H1 (cell line): ENCODE measurements at regions not wholly inside any gene's neighbourhood (a gene's known extent, or its start where the extent isn't known, plus 50 kb on each side); places are given as distances from the start of the nearest gene placed in this dataset.

Source experiments
- CTCF ChIA-PET: fragments of 300-600 bp; sonication (Branson Sonifier 250); formaldehyde crosslinking; loops from one replicate; lab custom pipeline; 2021; ENCODE audit not compliant: partially characterized antibody; lab: Charles Lee
- POLR2A ChIA-PET: fragments of 300-600 bp; sonication (Branson Sonifier 250); formaldehyde crosslinking; loops from one replicate; lab custom pipeline; 2021; ENCODE audit warnings: inconsistent platforms; ENCODE audit not compliant: partially characterized antibody; lab: Charles Lee
- DNase-seq, 2 experiments: peaks; one replicate each; pipeline versions ENCODE4 v3.0.0 to v3.0.0-alpha.2; 2010 to 2022; ENCODE audit warnings: low spot score in 2 of 2, low read depth in 1 of 2, mixed read lengths in 1 of 2
- FAIRE-seq: peaks from 2 replicates; lab custom pipeline; 2011; peaks lifted over from hg19 to GRCh38; lab: Jason Lieb, UNC
- H2AFZ ChIP-seq: 2 replicates; pipeline ENCODE4 v1.8.1; 2012; ENCODE audit warnings: low read length, inconsistent platforms
- H2AK5ac ChIP-seq: 2 replicates; pipeline ENCODE4 v1.6.1; 2013; ENCODE audit warnings: low read depth, low read length
- H2BK120ac ChIP-seq: replicated peaks from 2 replicates; pipeline ENCODE3; 2013; ENCODE audit warnings: low read depth, low read length, inconsistent platforms
- H2BK12ac ChIP-seq: 2 replicates; pipeline ENCODE4 v1.6.1; 2013; ENCODE audit warnings: low read depth, low read length
- H2BK15ac ChIP-seq: 2 replicates; pipeline ENCODE4 v1.6.1; 2013; ENCODE audit warnings: low read length
- H2BK20ac ChIP-seq: 2 replicates; pipeline ENCODE4 v1.6.1; 2013; ENCODE audit warnings: low read length
- H2BK5ac ChIP-seq: 2 replicates; pipeline ENCODE4 v1.6.1; 2013; ENCODE audit warnings: low read depth, low read length
- H3K14ac ChIP-seq: 2 replicates; pipeline ENCODE4 v1.6.1; 2013; ENCODE audit warnings: inconsistent platforms; ENCODE audit not compliant: insufficient read length
- H3K18ac ChIP-seq: 2 replicates; pipeline ENCODE4 v1.6.1; 2013; ENCODE audit warnings: low read length; ENCODE audit errors: extremely low read depth
- H3K23ac ChIP-seq: 2 replicates; pipeline ENCODE4 v1.6.1; 2013; ENCODE audit warnings: inconsistent platforms; ENCODE audit not compliant: insufficient read length
- H3K23me2 ChIP-seq: 2 replicates; pipeline ENCODE4 v1.6.1; 2013; ENCODE audit warnings: low read depth, low read length
- H3K27ac ChIP-seq: 2 replicates; pipeline ENCODE4 v1.6.1; 2011; ENCODE audit warnings: low read depth, low read length, inconsistent platforms
- H3K27me3 ChIP-seq, 4 experiments: replicated peaks in 1 of 4; 1 replicate in 1 of 4; 2 replicates in 3 of 4; pipeline versions ENCODE4 v1.6.1 to v1.8.1; 2011 to 2013; ENCODE audit warnings: low read length in 3 of 4, mild to moderate bottlenecking in 3 of 4, inconsistent platforms in 2 of 4, mixed read lengths in 2 of 4, moderate library complexity in 1 of 4; ENCODE audit not compliant: control insufficient read depth in 3 of 4, insufficient read depth in 3 of 4; ENCODE audit errors: extremely low read depth in 1 of 4
- H3K36me3 ChIP-seq, 4 experiments: 2 replicates each; pipeline versions ENCODE4 v1.6.1 to v1.8.1; 2011 to 2013; ENCODE audit warnings: mild to moderate bottlenecking in 4 of 4, low read length in 3 of 4, moderate library complexity in 2 of 4, control low read depth in 1 of 4, inconsistent platforms in 1 of 4; ENCODE audit not compliant: insufficient read depth in 4 of 4, control insufficient read depth in 2 of 4
- H3K4ac ChIP-seq: replicated peaks from 2 replicates; pipeline ENCODE3; 2013; ENCODE audit warnings: low read length, low read depth, mixed read lengths, inconsistent platforms; ENCODE audit not compliant: insufficient read length
- H3K4me1 ChIP-seq, 4 experiments: replicated peaks in 1 of 4; 1 replicate in 1 of 4; 2 replicates in 3 of 4; pipeline versions ENCODE4 v1.6.1 to v1.8.1; 2011 to 2013; ENCODE audit warnings: low read length in 3 of 4, inconsistent platforms in 2 of 4, mixed read lengths in 1 of 4; ENCODE audit not compliant: insufficient read depth in 4 of 4, control insufficient read depth in 3 of 4
- H3K4me2 ChIP-seq, 2 experiments: 2 replicates each; pipeline versions ENCODE4 v1.6.1 to v1.8.1; 2011 to 2013; ENCODE audit warnings: low read depth in 2 of 2, low read length in 2 of 2, control low read depth in 1 of 2, inconsistent platforms in 1 of 2, mild to moderate bottlenecking in 1 of 2; ENCODE audit not compliant: insufficient read depth in 1 of 2
- H3K4me3 ChIP-seq, 4 experiments: fragments of 200-600, 300-600 bp in 1 of 4; sonication (generic), shearing (Covaris generic), sonication (Bioruptor Twin) in 1 of 4; 2 replicates each; pipeline versions ENCODE4 v1.5.1 to v1.8.1; 2011 to 2016; ENCODE audit warnings: low read length in 4 of 4, low read depth in 3 of 4, control low read depth in 2 of 4, inconsistent platforms in 2 of 4, mild to moderate bottlenecking in 2 of 4, mixed read lengths in 1 of 4, moderate library complexity in 1 of 4; ENCODE audit not compliant: insufficient read depth in 2 of 4; ENCODE audit errors: extremely low read depth in 1 of 4
- H3K56ac ChIP-seq: replicated peaks from 2 replicates; pipeline ENCODE3; 2013; ENCODE audit warnings: low read depth, mild to moderate bottlenecking, mixed read lengths, low read length, inconsistent platforms; ENCODE audit not compliant: insufficient read length
- H3K79me1 ChIP-seq: 2 replicates; pipeline ENCODE4 v1.6.1; 2013; ENCODE audit warnings: low read depth, low read length, control low read depth
- H3K79me2 ChIP-seq, 2 experiments: 2 replicates each; pipeline versions ENCODE4 v1.6.1 to v1.8.1; 2012 to 2013; ENCODE audit warnings: low read length in 2 of 2, mild to moderate bottlenecking in 2 of 2, inconsistent platforms in 1 of 2; ENCODE audit not compliant: insufficient read depth in 2 of 2, control insufficient read depth in 1 of 2
- H3K9ac ChIP-seq, 4 experiments: replicated peaks in 1 of 4; 1 replicate in 1 of 4; 2 replicates in 3 of 4; pipeline versions ENCODE4 v1.6.1 to v1.8.1; 2011 to 2013; ENCODE audit warnings: low read depth in 3 of 4, low read length in 3 of 4, control low read depth in 2 of 4, mild to moderate bottlenecking in 2 of 4, moderate library complexity in 2 of 4, inconsistent platforms in 1 of 4; ENCODE audit errors: extremely low read depth in 1 of 4
- H3K9me3 ChIP-seq, 2 experiments: 2 replicates each; pipeline versions ENCODE4 v1.6.1 to v1.8.1; 2012 to 2013; ENCODE audit warnings: mild to moderate bottlenecking in 2 of 2, moderate library complexity in 2 of 2, control low read depth in 1 of 2, inconsistent platforms in 1 of 2, low read depth in 1 of 2, low read length in 1 of 2, mixed read lengths in 1 of 2; ENCODE audit not compliant: insufficient read depth in 2 of 2
- H4K20me1 ChIP-seq, 2 experiments: replicated peaks in 1 of 2; 2 replicates each; pipeline versions ENCODE3 to v1.8.1; 2011 to 2013; ENCODE audit warnings: inconsistent platforms in 2 of 2, low read length in 2 of 2, mild to moderate bottlenecking in 1 of 2; ENCODE audit not compliant: insufficient read depth in 2 of 2, control insufficient read depth in 1 of 2
- H4K5ac ChIP-seq: 2 replicates; pipeline ENCODE4 v1.6.1; 2013; ENCODE audit warnings: low read length, low read depth, mixed read lengths, inconsistent platforms; ENCODE audit not compliant: insufficient read length
- H4K8ac ChIP-seq: 2 replicates; pipeline ENCODE4 v1.8.0; 2013; ENCODE audit warnings: mild to moderate bottlenecking, moderate library complexity, low read length, inconsistent platforms; ENCODE audit not compliant: insufficient read depth; ENCODE audit errors: extremely low read depth
- H4K91ac ChIP-seq: replicated peaks from 2 replicates; pipeline ENCODE3; 2013; ENCODE audit warnings: low read length, mixed read lengths, inconsistent platforms; ENCODE audit not compliant: insufficient read length
- EP300 ChIP-seq, 2 experiments: IDR thresholded peaks; 1 replicate in 1 of 2; 2 replicates in 1 of 2; pipeline ENCODE4 v1.6.1; 2011 to 2012; ENCODE audit warnings: low read depth in 2 of 2, low read length in 2 of 2, mild to moderate bottlenecking in 2 of 2, borderline replicate concordance in 1 of 2, inconsistent platforms in 1 of 2, moderate library complexity in 1 of 2
- POLR2A ChIP-seq, 2 experiments: IDR thresholded peaks; 1 replicate in 1 of 2; 2 replicates in 1 of 2; pipeline ENCODE4 v1.6.1; 2011; ENCODE audit warnings: low read depth in 2 of 2, low read length in 2 of 2, mild to moderate bottlenecking in 2 of 2; ENCODE audit errors: control extremely low read depth in 1 of 2
- TAF7 ChIP-seq: optimal IDR thresholded peaks from 2 replicates; pipeline ENCODE3; 2011; ENCODE audit warnings: low read depth, mild to moderate bottlenecking, inconsistent platforms, low read length, moderate library complexity, borderline replicate concordance
- WGBS, 2 experiments: shearing (Covaris generic) in 1 of 2; methylation state at CpG; one replicate each; pipeline versions ENCODE4 v1.1.6 to v1.1.7; 2013 to 2015; ENCODE audit warnings: low lambda C conversion rate in 2 of 2, mixed read lengths in 2 of 2, inconsistent platforms in 1 of 2, low coverage in 1 of 2, missing lambda C conversion rate in 1 of 2; ENCODE audit not compliant: insufficient replicate concordance in 2 of 2, insufficient coverage in 1 of 2, insufficient read length in 1 of 2; ENCODE audit errors: extremely low coverage in 1 of 2, missing lambda C conversion rate in 1 of 2; 5-methylcytosine and 5-hydroxymethylcytosine counted together
- TF ChIP-seq, protein P1 (sequence below): IDR thresholded peaks from 2 replicates; pipeline ENCODE4 v1.6.1; 2011; ENCODE audit warnings: low read length, improper control_type of control experiment
- TF ChIP-seq, protein P2 (sequence below): IDR thresholded peaks from 2 replicates; pipeline ENCODE4 v1.6.1; 2012; ENCODE audit warnings: low read length, inconsistent platforms
- TF ChIP-seq, protein P3 (sequence below), 3 experiments: IDR thresholded peaks; 1 replicate in 2 of 3; 2 replicates in 1 of 3; pipeline versions ENCODE4 v1.5.1 to v1.6.1; 2011; ENCODE audit warnings: low read length in 3 of 3, mild to moderate bottlenecking in 3 of 3, inconsistent platforms in 2 of 3, low read depth in 1 of 3, moderate library complexity in 1 of 3; ENCODE audit not compliant: insufficient read depth in 1 of 3; ENCODE audit errors: control extremely low read depth in 1 of 3

DNA sequence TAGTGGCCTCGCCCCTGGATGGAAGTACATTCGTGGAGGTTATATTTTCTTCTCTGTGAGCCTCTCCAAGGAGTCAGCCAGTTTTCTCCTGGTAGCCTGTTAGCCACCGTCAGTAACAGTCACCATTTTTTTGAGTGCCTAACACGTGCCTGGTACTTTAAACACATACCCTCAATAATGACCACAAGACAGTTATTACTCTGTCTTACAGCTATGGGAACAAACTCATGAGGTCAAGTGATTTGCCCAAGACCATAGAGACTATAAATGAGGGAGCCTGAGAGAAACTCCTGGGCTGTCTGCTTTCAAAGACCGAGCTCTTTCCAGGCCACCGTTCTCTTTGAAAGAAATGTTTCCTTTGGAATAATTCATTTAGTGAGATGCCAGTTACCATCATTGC lies 90.4 kb downstream of the PALM2AKAP2 start:
- no peak overlapping the region for H2BK12ac ChIP-seq
- no peaks in the 10 kb centered on the region for H3K9me3 ChIP-seq
- no peak overlapping the region for H3K4me2 ChIP-seq
- no peak overlapping the region for H2BK20ac ChIP-seq
- H2BK5ac ChIP-seq = no peak overlapping the region
- H4K8ac ChIP-seq = no peak overlapping the region
- no peak for DNase-seq
- H3K14ac ChIP-seq = no peak overlapping the region
- no peak overlapping the region for H3K27ac ChIP-seq
- ChIA-PET POLR2A (no interaction called here), CTCF (interaction anchor here (1.1 to 3.2 kb wide), 3 partner anchors 8 to 81 kb away, joined by 3 to 15 read pairs (median 12); no protein-coding TSS in a partner anchor)
- no peaks in the 10 kb centered on the region for H3K36me3 ChIP-seq
- no peak overlapping the region for H3K18ac ChIP-seq
- 76% methylated on average over 6 of the region's 6 CpGs; no CpG with 5 or more reads in 1 of the 2 experiments for WGBS, 2 experiments
- H3K56ac ChIP-seq = no peak overlapping the region
- H3K9ac ChIP-seq = no peak overlapping the region
- no peak overlapping the region for H2BK120ac ChIP-seq
- no peaks in the 10 kb centered on the region for H3K79me1 ChIP-seq
- H3K23me2 ChIP-seq = peaks cover 2% of the 10 kb centered on the region; the same call in 1 of the 2 replicates
- H2AK5ac ChIP-seq = no peak overlapping the region
- H3K23ac ChIP-seq = no peak overlapping the region
- H4K20me1 ChIP-seq = no peaks in the 10 kb centered on the region
- no peak for FAIRE-seq
- no peak overlapping the region for H4K91ac ChIP-seq
- no peak overlapping the region for H3K4me3 ChIP-seq
- no peaks in the 10 kb centered on the region for H3K27me3 ChIP-seq
- H3K79me2 ChIP-seq = no peaks in the 10 kb centered on the region
- peaks cover 0 to 5% (median 1%) of the 10 kb centered on the region in 4 experiments; a peak in 1 of 7 replicates for H3K4me1 ChIP-seq
- no peak overlapping the region for H2AFZ ChIP-seq
- no peak overlapping the region for H2BK15ac ChIP-seq
- H4K5ac ChIP-seq = no peak overlapping the region
- no peak overlapping the region for H3K4ac ChIP-seq
- TF ChIP-seq, protein P1, sequence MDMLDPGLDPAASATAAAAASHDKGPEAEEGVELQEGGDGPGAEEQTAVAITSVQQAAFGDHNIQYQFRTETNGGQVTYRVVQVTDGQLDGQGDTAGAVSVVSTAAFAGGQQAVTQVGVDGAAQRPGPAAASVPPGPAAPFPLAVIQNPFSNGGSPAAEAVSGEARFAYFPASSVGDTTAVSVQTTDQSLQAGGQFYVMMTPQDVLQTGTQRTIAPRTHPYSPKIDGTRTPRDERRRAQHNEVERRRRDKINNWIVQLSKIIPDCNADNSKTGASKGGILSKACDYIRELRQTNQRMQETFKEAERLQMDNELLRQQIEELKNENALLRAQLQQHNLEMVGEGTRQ = no peak
- TF ChIP-seq EP300 (IDR thresholded peaks at IDR 0.05; ENCODE audit: borderline replicate concordance in 1 of 2, low read depth in 2 of 2, low read length in 2 of 2) = no peak
- no peak for TF ChIP-seq TAF7
- TF ChIP-seq, protein P2, sequence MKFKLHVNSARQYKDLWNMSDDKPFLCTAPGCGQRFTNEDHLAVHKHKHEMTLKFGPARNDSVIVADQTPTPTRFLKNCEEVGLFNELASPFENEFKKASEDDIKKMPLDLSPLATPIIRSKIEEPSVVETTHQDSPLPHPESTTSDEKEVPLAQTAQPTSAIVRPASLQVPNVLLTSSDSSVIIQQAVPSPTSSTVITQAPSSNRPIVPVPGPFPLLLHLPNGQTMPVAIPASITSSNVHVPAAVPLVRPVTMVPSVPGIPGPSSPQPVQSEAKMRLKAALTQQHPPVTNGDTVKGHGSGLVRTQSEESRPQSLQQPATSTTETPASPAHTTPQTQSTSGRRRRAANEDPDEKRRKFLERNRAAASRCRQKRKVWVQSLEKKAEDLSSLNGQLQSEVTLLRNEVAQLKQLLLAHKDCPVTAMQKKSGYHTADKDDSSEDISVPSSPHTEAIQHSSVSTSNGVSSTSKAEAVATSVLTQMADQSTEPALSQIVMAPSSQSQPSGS = no peak
- TF ChIP-seq, protein P3, sequence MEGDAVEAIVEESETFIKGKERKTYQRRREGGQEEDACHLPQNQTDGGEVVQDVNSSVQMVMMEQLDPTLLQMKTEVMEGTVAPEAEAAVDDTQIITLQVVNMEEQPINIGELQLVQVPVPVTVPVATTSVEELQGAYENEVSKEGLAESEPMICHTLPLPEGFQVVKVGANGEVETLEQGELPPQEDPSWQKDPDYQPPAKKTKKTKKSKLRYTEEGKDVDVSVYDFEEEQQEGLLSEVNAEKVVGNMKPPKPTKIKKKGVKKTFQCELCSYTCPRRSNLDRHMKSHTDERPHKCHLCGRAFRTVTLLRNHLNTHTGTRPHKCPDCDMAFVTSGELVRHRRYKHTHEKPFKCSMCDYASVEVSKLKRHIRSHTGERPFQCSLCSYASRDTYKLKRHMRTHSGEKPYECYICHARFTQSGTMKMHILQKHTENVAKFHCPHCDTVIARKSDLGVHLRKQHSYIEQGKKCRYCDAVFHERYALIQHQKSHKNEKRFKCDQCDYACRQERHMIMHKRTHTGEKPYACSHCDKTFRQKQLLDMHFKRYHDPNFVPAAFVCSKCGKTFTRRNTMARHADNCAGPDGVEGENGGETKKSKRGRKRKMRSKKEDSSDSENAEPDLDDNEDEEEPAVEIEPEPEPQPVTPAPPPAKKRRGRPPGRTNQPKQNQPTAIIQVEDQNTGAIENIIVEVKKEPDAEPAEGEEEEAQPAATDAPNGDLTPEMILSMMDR (IDR thresholded peaks at IDR 0.05; ENCODE audit: control extremely low read depth in 1 of 3, insufficient read depth in 1 of 3, low read depth in 1 of 3, low read length in 3 of 3) = no peak
- no peak for TF ChIP-seq POLR2A (IDR thresholded peaks at IDR 0.05; ENCODE audit: control extremely low read depth in 1 of 2, low read depth in 2 of 2, low read length in 2 of 2)
